ENCODE measurements at regions not wholly inside any gene's neighbourhood (a gene's known extent, or its start where the extent isn't known, plus 50 kb on each side); places are given as distances from the start of the nearest gene placed in this dataset.
"Not testable (repeated sequence)": the region's sequence is repeated elsewhere in the genome, so short reads cannot be mapped to it uniquely, and the experiment has no call there.

- no peaks in the 10 kb centered on the region for H3K9me3 ChIP-seq (ENCODE audit: control insufficient read depth in 5 of 5, low read length in 5 of 5)
- H3K36me3 ChIP-seq (ENCODE audit: control insufficient read depth in 5 of 5, insufficient read depth in 5 of 5, low read length in 5 of 5): no peaks in the 10 kb centered on the region
- no peak overlapping the region for H3K27ac ChIP-seq (ENCODE audit: low read depth, low read length)
- H3K4me3 ChIP-seq (ENCODE audit: low read depth in 1 of 5, low read length in 5 of 5): no peak overlapping the region
- H3K27me3 ChIP-seq (ENCODE audit: control insufficient read depth in 5 of 5, insufficient read depth in 4 of 5, low read length in 5 of 5): no peaks in the 10 kb centered on the region
- no peak overlapping the region for H3K9ac ChIP-seq (ENCODE audit: low read length in 5 of 5)
- H3K4me1 ChIP-seq (ENCODE audit: control insufficient read depth in 5 of 5, insufficient read depth in 5 of 5, low read length in 5 of 5): no peaks in the 10 kb centered on the region
These were observed 159.8 kb downstream of the CPEB2 start for GRCh38 chr4:15162046-15162445.

GRCh38 chr4:15162465-15163283 is 160.4 kb downstream of the CPEB2 start:
- no peak overlapping the region for H3K4me3 ChIP-seq (ENCODE audit: low read depth in 1 of 5, low read length in 5 of 5)
- H3K9ac ChIP-seq (ENCODE audit: low read length in 5 of 5): no peak overlapping the region
- H3K9me3 ChIP-seq (ENCODE audit: control insufficient read depth in 5 of 5, low read length in 5 of 5): no peaks in the 10 kb centered on the region
- H3K4me1 ChIP-seq (ENCODE audit: control insufficient read depth in 5 of 5, insufficient read depth in 5 of 5, low read length in 5 of 5): no peaks in the 10 kb centered on the region
- no peaks in the 10 kb centered on the region for H3K36me3 ChIP-seq (ENCODE audit: control insufficient read depth in 5 of 5, insufficient read depth in 5 of 5, low read length in 5 of 5)
- H3K27me3 ChIP-seq (ENCODE audit: control insufficient read depth in 5 of 5, insufficient read depth in 4 of 5, low read length in 5 of 5): no peaks in the 10 kb centered on the region
- no peak overlapping the region for H3K27ac ChIP-seq (ENCODE audit: low read depth, low read length)

- Histone ChIP-seq H3K4me3 (ENCODE audit: low read depth in 1 of 5, low read length in 5 of 5) (no peak overlapping the region), H3K27me3 (ENCODE audit: control insufficient read depth in 5 of 5, insufficient read depth in 4 of 5, low read length in 5 of 5) (no peaks in the 10 kb centered on the region), H3K4me1 (ENCODE audit: control insufficient read depth in 5 of 5, insufficient read depth in 5 of 5, low read length in 5 of 5) (no peaks in the 10 kb centered on the region), H3K9me3 (ENCODE audit: control insufficient read depth in 5 of 5, low read length in 5 of 5) (no peaks in the 10 kb centered on the region), H3K27ac (ENCODE audit: low read depth, low read length) (no peak overlapping the region), H3K9ac (ENCODE audit: low read length in 5 of 5) (no peak overlapping the region), H3K36me3 (ENCODE audit: control insufficient read depth in 5 of 5, insufficient read depth in 5 of 5, low read length in 5 of 5) (no peaks in the 10 kb centered on the region)
These were observed 161.0 kb downstream of the CPEB2 start for GRCh38 chr4:15163284-15163645.

GRCh38 chr4:15164571-15164970 is 162.3 kb downstream of the CPEB2 start:
- H3K9me3 ChIP-seq (ENCODE audit: control insufficient read depth in 5 of 5, low read length in 5 of 5): no peaks in the 10 kb centered on the region
- no peaks in the 10 kb centered on the region for H3K36me3 ChIP-seq (ENCODE audit: control insufficient read depth in 5 of 5, insufficient read depth in 5 of 5, low read length in 5 of 5)
- no peaks in the 10 kb centered on the region for H3K4me1 ChIP-seq (ENCODE audit: control insufficient read depth in 5 of 5, insufficient read depth in 5 of 5, low read length in 5 of 5)
- no peak overlapping the region for H3K4me3 ChIP-seq (ENCODE audit: low read depth in 1 of 5, low read length in 5 of 5)
- no peaks in the 10 kb centered on the region for H3K27me3 ChIP-seq (ENCODE audit: control insufficient read depth in 5 of 5, insufficient read depth in 4 of 5, low read length in 5 of 5)
- H3K27ac ChIP-seq (ENCODE audit: low read depth, low read length): no peak overlapping the region
- H3K9ac ChIP-seq (ENCODE audit: low read length in 5 of 5): no peak overlapping the region

GRCh38 chr4:15167743-15168142 is 165.5 kb downstream of the CPEB2 start:
- Histone ChIP-seq H3K9ac (ENCODE audit: low read length in 5 of 5) (no peak overlapping the region), H3K4me1 (ENCODE audit: control insufficient read depth in 5 of 5, insufficient read depth in 5 of 5, low read length in 5 of 5) (no peaks in the 10 kb centered on the region), H3K36me3 (ENCODE audit: control insufficient read depth in 5 of 5, insufficient read depth in 5 of 5, low read length in 5 of 5) (no peaks in the 10 kb centered on the region), H3K27ac (ENCODE audit: low read depth, low read length) (no peak overlapping the region), H3K27me3 (ENCODE audit: control insufficient read depth in 5 of 5, insufficient read depth in 4 of 5, low read length in 5 of 5) (no peaks in the 10 kb centered on the region), H3K9me3 (ENCODE audit: control insufficient read depth in 5 of 5, low read length in 5 of 5) (peaks cover 0 to 5% (median 0%) of the 10 kb centered on the region in 5 donors), H3K4me3 (ENCODE audit: low read depth in 1 of 5, low read length in 5 of 5) (no peak overlapping the region)

- Histone ChIP-seq H3K4me3 (ENCODE audit: low read depth in 1 of 5, low read length in 5 of 5) (no peak overlapping the region), H3K27me3 (ENCODE audit: control insufficient read depth in 5 of 5, insufficient read depth in 4 of 5, low read length in 5 of 5) (no peaks in the 10 kb centered on the region)
These were observed 166.5 kb downstream of the CPEB2 start for GRCh38 chr4:15168759-15169158.

GRCh38 chr4:15171725-15172124 is 169.4 kb downstream of the CPEB2 start:
- Histone ChIP-seq H3K36me3 (ENCODE audit: control insufficient read depth in 5 of 5, insufficient read depth in 5 of 5, low read length in 5 of 5) (no peaks in the 10 kb centered on the region), H3K9ac (ENCODE audit: low read length in 5 of 5) (no peak overlapping the region), H3K27me3 (ENCODE audit: control insufficient read depth in 5 of 5, insufficient read depth in 4 of 5, low read length in 5 of 5) (no peaks in the 10 kb centered on the region), H3K4me3 (ENCODE audit: low read depth in 1 of 5, low read length in 5 of 5) (no peak overlapping the region), H3K9me3 (ENCODE audit: control insufficient read depth in 5 of 5, low read length in 5 of 5) (peaks cover 0 to 5% (median 0%) of the 10 kb centered on the region in 5 donors), H3K4me1 (ENCODE audit: control insufficient read depth in 5 of 5, insufficient read depth in 5 of 5, low read length in 5 of 5) (no peaks in the 10 kb centered on the region), H3K27ac (ENCODE audit: low read depth, low read length) (no peak overlapping the region)

More at GRCh38 chr4:15168759-15169158, 166.5 kb downstream of the CPEB2 start:
- Histone ChIP-seq H3K36me3 (ENCODE audit: control insufficient read depth in 5 of 5, insufficient read depth in 5 of 5, low read length in 5 of 5) (no peaks in the 10 kb centered on the region), H3K27ac (ENCODE audit: low read depth, low read length) (no peak overlapping the region), H3K9ac (ENCODE audit: low read length in 5 of 5) (no peak overlapping the region), H3K4me1 (ENCODE audit: control insufficient read depth in 5 of 5, insufficient read depth in 5 of 5, low read length in 5 of 5) (no peaks in the 10 kb centered on the region), H3K9me3 (ENCODE audit: control insufficient read depth in 5 of 5, low read length in 5 of 5) (peaks cover 0 to 5% (median 0%) of the 10 kb centered on the region in 5 donors)

GRCh38 chr4:15173251-15173650 is 171.0 kb downstream of the CPEB2 start:
- Histone ChIP-seq H3K27ac (ENCODE audit: low read depth, low read length) (no peak overlapping the region), H3K4me3 (ENCODE audit: low read depth in 1 of 5, low read length in 5 of 5) (no peak overlapping the region), H3K9ac (ENCODE audit: low read length in 5 of 5) (no peak overlapping the region), H3K4me1 (ENCODE audit: control insufficient read depth in 5 of 5, insufficient read depth in 5 of 5, low read length in 5 of 5) (no peaks in the 10 kb centered on the region), H3K36me3 (ENCODE audit: control insufficient read depth in 5 of 5, insufficient read depth in 5 of 5, low read length in 5 of 5) (no peaks in the 10 kb centered on the region), H3K27me3 (ENCODE audit: control insufficient read depth in 5 of 5, insufficient read depth in 4 of 5, low read length in 5 of 5) (no peaks in the 10 kb centered on the region), H3K9me3 (ENCODE audit: control insufficient read depth in 5 of 5, low read length in 5 of 5) (peaks cover 0 to 5% (median 0%) of the 10 kb centered on the region in 5 donors)

GRCh38 chr4:15174168-15174567 is 171.9 kb downstream of the CPEB2 start:
- H3K36me3 ChIP-seq (ENCODE audit: control insufficient read depth in 5 of 5, insufficient read depth in 5 of 5, low read length in 5 of 5); H3K4me3 ChIP-seq (ENCODE audit: low read depth in 1 of 5, low read length in 5 of 5); H3K9me3 ChIP-seq (ENCODE audit: control insufficient read depth in 5 of 5, low read length in 5 of 5); H3K27me3 ChIP-seq (ENCODE audit: control insufficient read depth in 5 of 5, insufficient read depth in 4 of 5, low read length in 5 of 5); H3K27ac ChIP-seq (ENCODE audit: low read depth, low read length); H3K9ac ChIP-seq (ENCODE audit: low read length in 5 of 5); H3K4me1 ChIP-seq (ENCODE audit: control insufficient read depth in 5 of 5, insufficient read depth in 5 of 5, low read length in 5 of 5): not testable (repeated sequence)

- not testable (repeated sequence) for H3K9ac ChIP-seq (ENCODE audit: low read length in 5 of 5); H3K36me3 ChIP-seq (ENCODE audit: control insufficient read depth in 5 of 5, insufficient read depth in 5 of 5, low read length in 5 of 5); H3K27ac ChIP-seq (ENCODE audit: low read depth, low read length); H3K4me3 ChIP-seq (ENCODE audit: low read depth in 1 of 5, low read length in 5 of 5); H3K4me1 ChIP-seq (ENCODE audit: control insufficient read depth in 5 of 5, insufficient read depth in 5 of 5, low read length in 5 of 5); H3K27me3 ChIP-seq (ENCODE audit: control insufficient read depth in 5 of 5, insufficient read depth in 4 of 5, low read length in 5 of 5); H3K9me3 ChIP-seq (ENCODE audit: control insufficient read depth in 5 of 5, low read length in 5 of 5)
These were observed 177.6 kb downstream of the CPEB2 start for GRCh38 chr4:15179842-15180241.
